Heart right ventricle (tissue), 16 donors: ENCODE measurements at regions not wholly inside any gene's neighbourhood (a gene's known extent, or its start where the extent isn't known, plus 50 kb on each side); places are given as distances from the start of the nearest gene placed in this dataset.

Source experiments
- ATAC-seq, 8 donors: fragments of 200-7000 bp; cut with Tn5 transposase; one replicate each; pipeline ENCODE4 v1.9.1; 2020; ENCODE audit warnings: mild to moderate bottlenecking in 8 of 8, moderate library complexity in 8 of 8, moderate number of reproducible peaks in 1 of 8
- DNase-seq, 2 donors: peaks; one replicate each; pipeline ENCODE4 v3.0.0-alpha.2; 2020
- H3K27ac ChIP-seq, 10 donors: fragments of 200-600 bp; sonication (generic) in 2 of 10; one replicate each; pipeline versions ENCODE4 v1.5.0 to v1.8.0; 2020 to 2022; ENCODE audit warnings: mild to moderate bottlenecking in 3 of 10
- H3K27me3 ChIP-seq, 7 donors: fragments of 200-600 bp; one replicate each; pipeline ENCODE4 v1.8.0; 2021 to 2022; ENCODE audit warnings: mild to moderate bottlenecking in 2 of 7
- H3K36me3 ChIP-seq, 9 donors: fragments of 200-600 bp; sonication (generic) in 1 of 9; one replicate each; pipeline versions ENCODE4 v1.5.0 to v1.8.0; 2020 to 2022; ENCODE audit warnings: mild to moderate bottlenecking in 2 of 9
- H3K4me1 ChIP-seq, 9 donors: fragments of 200-600 bp; sonication (generic) in 1 of 9; one replicate each; pipeline versions ENCODE4 v1.5.0 to v1.8.0; 2020 to 2022; ENCODE audit warnings: mild to moderate bottlenecking in 4 of 9
- H3K4me3 ChIP-seq, 10 donors: fragments of 200-600 bp; sonication (generic) in 2 of 10; one replicate each; pipeline versions ENCODE4 v1.5.0 to v1.8.0; 2020 to 2022; ENCODE audit warnings: mild to moderate bottlenecking in 7 of 10, moderate library complexity in 2 of 10
- H3K9me3 ChIP-seq, 11 donors: fragments of 200-600 bp in 10 of 11; sonication (generic) in 2 of 11; one replicate each; pipeline versions ENCODE4 v1.5.0 to v1.8.0; 2013 to 2022; ENCODE audit warnings: mild to moderate bottlenecking in 2 of 11, control low read depth in 1 of 11, moderate library complexity in 1 of 11
- CTCF ChIP-seq, 9 donors: fragments of 200-600 bp; sonication (generic) in 2 of 9; IDR thresholded peaks; one replicate each; pipeline versions ENCODE4 v1.5.0 to v1.8.0; 2021 to 2022; ENCODE audit warnings: antibody characterized with exemption in 9 of 9, mild to moderate bottlenecking in 5 of 9, moderate library complexity in 1 of 9
- WGBS, 2 donors: extraction: QIAGEN DNeasy Blood & Tissue Kit; methylation state at CpG; one replicate each; pipeline ENCODE4 v1.1.7; 2013; ENCODE audit warnings: inconsistent platforms in 1 of 2; 5-methylcytosine and 5-hydroxymethylcytosine counted together
- intact Hi-C, 10 donors: fragments of 100-400 bp; cut with DNase I; formaldehyde crosslinking; loops; one replicate each; pipeline versions ENCODE4 v1.11.1 to v1.14.2; 2022
- donor health status: Arrhythmogenic right ventricular cardiomyopathy.
- donor health status: ischemic (EF 13 %, LVEDD 7.1; RV severe dilation, severe dysfunction).
- donor health status: healthy with polysubstance abuse.
- donor health status: DM: no; HTN: yes; CAD: no.
- donor health status: DM: no; HTN: no; CAD: no.
- donor health status: ischemic (EF 25% LVEDD 6.9; RV normal size, moderate dysfunction).
- donor health status: ischemic (EF 25% LVEDD 5.7; RV mildly dilated, moderate dysfunction).
- donor health status: healthy.
- donor health status: DM: yes; HTN: yes; CAD: no.
- donor health status: Ischemic cardiomyopathy.
- donor health status: ischemic (EF 35%, LVEDD 5.7; RV mildly dilated, moderate dysfunction).
- donor health status: nonischemic (EF 11% LVEDD 7.7; RV severe dilation, severe dysfunction).
- donor health status: DM: yes; HTN: yes; CAD: no.
- donor health status: PGD.
- donor health status: ischemic (EF 29% LVEDD 5.4; RV normal size, mild dysfunction).
- donor health status: nonischemic (EF 23%, LVEDD 6.1; RV moderate dilation, normal function).

DNA sequence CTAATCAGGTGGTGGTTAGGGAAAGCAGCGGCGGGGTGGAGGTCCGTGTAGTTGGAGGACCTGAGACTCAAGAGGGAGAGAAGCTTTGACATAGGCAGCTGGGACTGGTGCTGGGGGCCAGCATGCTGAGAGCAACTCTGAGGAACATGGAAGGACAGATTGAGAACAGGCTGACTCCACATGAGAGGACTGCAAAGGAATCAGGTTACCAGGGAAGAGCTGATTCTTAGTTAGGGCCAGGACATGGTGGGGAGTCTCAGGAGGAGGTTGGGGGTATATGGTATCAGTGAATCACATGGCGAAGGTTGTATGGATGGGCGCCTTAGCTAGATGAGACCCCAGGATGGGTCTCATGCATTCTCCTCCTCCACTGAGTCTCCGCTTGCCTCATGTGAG lies 264.0 kb upstream of the BOD1L1 start:
- no peak for ATAC-seq

DNA sequence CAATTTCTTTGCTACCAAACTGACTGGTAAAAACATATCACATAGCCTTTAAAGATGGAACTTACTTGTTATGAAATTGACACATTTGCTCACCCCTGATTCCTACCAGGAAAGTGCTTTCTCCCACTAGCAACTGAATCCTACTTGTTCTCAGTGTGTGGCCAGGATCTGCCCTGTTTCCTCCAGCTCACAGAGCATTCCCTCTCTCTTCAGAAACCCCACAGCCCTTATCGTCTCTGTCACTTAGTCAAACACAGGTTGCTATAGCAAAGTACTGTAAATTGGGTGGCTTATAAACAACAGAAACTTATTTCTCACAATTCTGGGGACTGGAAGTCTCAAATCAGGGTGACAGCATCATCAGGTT lies 265.2 kb upstream of the BOD1L1 start:
- Histone ChIP-seq H3K27ac (peak overlapping the region in 1 of 10 donors; percentile 35), H3K9me3 (no peaks in the 10 kb centered on the region), H3K27me3 (no peaks in the 10 kb centered on the region), H3K4me1 (peaks cover 0 to 6% (median 0%) of the 10 kb centered on the region in 9 donors), H3K36me3 (no peaks in the 10 kb centered on the region), H3K4me3 (no peak overlapping the region)
- ATAC-seq (no peak), DNase-seq (no peak)
- intact Hi-C loops = no loop called here
- 55 to 58% methylated on average over 1 of the region's 1 CpG for WGBS, 2 donors
- no peak for TF ChIP-seq CTCF (IDR thresholded peaks at IDR 0.05)

More for the DNA sequence above, 264.0 kb upstream of the BOD1L1 start:
- no peaks in the 10 kb centered on the region for H3K27me3 ChIP-seq
- DNase-seq = no peak
- no peaks in the 10 kb centered on the region for H3K9me3 ChIP-seq
- no peaks in the 10 kb centered on the region for H3K36me3 ChIP-seq
- intact Hi-C loops = no loop called here
- H3K4me3 ChIP-seq = no peak overlapping the region
- no peak for TF ChIP-seq CTCF (IDR thresholded peaks at IDR 0.05)
- H3K4me1 ChIP-seq = peaks cover 0 to 6% (median 0%) of the 10 kb centered on the region in 9 donors
- 80 to 93% methylated on average over 6 of the region's 6 CpGs for whole genome bisulfite sequencing, 2 donors
- H3K27ac ChIP-seq = no peak overlapping the region

GRCh38 chr4:13893211-13893610 lies 265.7 kb upstream of the BOD1L1 start:
- ATAC-seq (no peak), DNase-seq (no peak)
- Histone ChIP-seq H3K27ac (peak overlapping the region in 1 of 10 donors; percentile 35), H3K36me3 (no peaks in the 10 kb centered on the region), H3K4me1 (peaks cover 0 to 6% (median 0%) of the 10 kb centered on the region in 9 donors), H3K27me3 (no peaks in the 10 kb centered on the region), H3K4me3 (no peak overlapping the region), H3K9me3 (no peaks in the 10 kb centered on the region)
- TF ChIP-seq CTCF (IDR thresholded peaks at IDR 0.05) = no peak
- intact Hi-C loops = no loop called here
- 81 to 85% methylated on average over 3 of the region's 3 CpGs for WGBS, 2 donors

DNA sequence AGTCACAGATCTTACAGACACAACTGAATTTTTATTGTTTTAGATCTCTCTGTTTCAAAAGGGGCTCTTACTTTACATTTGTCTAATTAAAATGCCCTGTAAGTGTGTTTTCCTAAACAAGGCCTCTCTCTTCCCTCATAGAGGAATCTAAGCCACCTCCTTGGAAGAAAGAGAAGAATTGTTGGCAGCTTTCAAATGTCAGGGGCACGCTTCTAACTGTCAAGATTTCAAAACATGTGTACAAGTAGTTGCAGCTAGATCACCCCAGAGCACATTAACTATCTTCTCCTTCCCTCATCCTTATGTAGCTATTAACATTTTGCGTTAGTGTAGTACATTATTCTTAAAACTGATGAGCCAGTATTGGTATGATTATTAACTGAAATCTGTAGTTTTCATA lies 266.5 kb upstream of the BOD1L1 start:
- H3K27me3 ChIP-seq = no peaks in the 10 kb centered on the region
- H3K9me3 ChIP-seq = no peaks in the 10 kb centered on the region
- peaks cover 0 to 6% (median 0%) of the 10 kb centered on the region in 9 donors for H3K4me1 ChIP-seq
- no peaks in the 10 kb centered on the region for H3K36me3 ChIP-seq
- no peak overlapping the region for H3K4me3 ChIP-seq
- no peak for TF ChIP-seq CTCF (IDR thresholded peaks at IDR 0.05)
- DNase-seq = no peak
- intact Hi-C loops = no loop called here
- H3K27ac ChIP-seq = no peak overlapping the region
- WGBS, 2 donors = 73 to 76% methylated on average over 2 of the region's 2 CpGs
- ATAC-seq = no peak
